Astrocyte (in vitro differentiated cells and primary cell): ENCODE measurements at regions not wholly inside any gene's neighbourhood (a gene's known extent, or its start where the extent isn't known, plus 50 kb on each side); places are given as distances from the start of the nearest gene placed in this dataset.

Source experiments
- EZH2 ChIP-seq: IDR thresholded peaks from 2 replicates; pipeline ENCODE4 v1.6.1; 2012; ENCODE audit warnings: mild to moderate bottlenecking, low read length, inconsistent platforms; ENCODE audit not compliant: insufficient read depth
- TF ChIP-seq, protein P1 (sequence below): IDR thresholded peaks from 2 replicates; pipeline ENCODE4 v1.5.1; 2011; ENCODE audit warnings: low read depth, mild to moderate bottlenecking, inconsistent platforms, low read length, moderate library complexity; ENCODE audit not compliant: insufficient read depth

- TF ChIP-seq, protein P1, sequence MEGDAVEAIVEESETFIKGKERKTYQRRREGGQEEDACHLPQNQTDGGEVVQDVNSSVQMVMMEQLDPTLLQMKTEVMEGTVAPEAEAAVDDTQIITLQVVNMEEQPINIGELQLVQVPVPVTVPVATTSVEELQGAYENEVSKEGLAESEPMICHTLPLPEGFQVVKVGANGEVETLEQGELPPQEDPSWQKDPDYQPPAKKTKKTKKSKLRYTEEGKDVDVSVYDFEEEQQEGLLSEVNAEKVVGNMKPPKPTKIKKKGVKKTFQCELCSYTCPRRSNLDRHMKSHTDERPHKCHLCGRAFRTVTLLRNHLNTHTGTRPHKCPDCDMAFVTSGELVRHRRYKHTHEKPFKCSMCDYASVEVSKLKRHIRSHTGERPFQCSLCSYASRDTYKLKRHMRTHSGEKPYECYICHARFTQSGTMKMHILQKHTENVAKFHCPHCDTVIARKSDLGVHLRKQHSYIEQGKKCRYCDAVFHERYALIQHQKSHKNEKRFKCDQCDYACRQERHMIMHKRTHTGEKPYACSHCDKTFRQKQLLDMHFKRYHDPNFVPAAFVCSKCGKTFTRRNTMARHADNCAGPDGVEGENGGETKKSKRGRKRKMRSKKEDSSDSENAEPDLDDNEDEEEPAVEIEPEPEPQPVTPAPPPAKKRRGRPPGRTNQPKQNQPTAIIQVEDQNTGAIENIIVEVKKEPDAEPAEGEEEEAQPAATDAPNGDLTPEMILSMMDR, result no peak
- TF ChIP-seq EZH2, result no peak
These were observed 59.4 kb upstream of the RAPH1 start for GRCh38 chr2:203594541-203594940.
